Inferior parietal cortex (tissue), 1 donor: ENCODE measurements at regions not wholly inside any gene's neighbourhood (a gene's known extent, or its start where the extent isn't known, plus 50 kb on each side); places are given as distances from the start of the nearest gene placed in this dataset.

ENCODE experiments used
- DNase-seq: peaks from one replicate; pipeline ENCODE4 v3.0.0-alpha.2; 2016; ENCODE audit errors: extremely low spot score

DNA sequence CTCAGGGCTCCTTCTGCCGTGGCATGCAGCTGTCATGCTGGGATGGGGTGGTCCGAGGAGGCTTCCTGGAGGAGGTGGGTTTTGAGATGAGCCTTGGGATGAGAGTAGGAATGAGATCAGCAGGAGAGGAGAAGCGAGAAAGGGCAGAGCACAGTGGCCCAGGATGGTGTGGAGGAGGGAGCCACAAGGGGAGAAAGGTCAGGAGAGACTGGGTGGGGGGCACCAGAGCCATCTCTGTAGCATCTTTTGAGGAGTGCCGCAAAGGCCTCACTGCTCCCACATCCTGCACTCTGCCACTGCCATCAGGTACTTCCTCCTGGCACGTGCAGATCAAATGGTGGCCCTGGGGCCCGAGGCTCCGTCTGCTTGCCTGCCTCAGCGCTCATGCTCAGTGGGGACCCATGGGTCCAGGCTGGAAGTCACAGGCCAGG, 150.2 kb downstream of the MACROH2A1 start:
- no peak for DNase-seq

DNA sequence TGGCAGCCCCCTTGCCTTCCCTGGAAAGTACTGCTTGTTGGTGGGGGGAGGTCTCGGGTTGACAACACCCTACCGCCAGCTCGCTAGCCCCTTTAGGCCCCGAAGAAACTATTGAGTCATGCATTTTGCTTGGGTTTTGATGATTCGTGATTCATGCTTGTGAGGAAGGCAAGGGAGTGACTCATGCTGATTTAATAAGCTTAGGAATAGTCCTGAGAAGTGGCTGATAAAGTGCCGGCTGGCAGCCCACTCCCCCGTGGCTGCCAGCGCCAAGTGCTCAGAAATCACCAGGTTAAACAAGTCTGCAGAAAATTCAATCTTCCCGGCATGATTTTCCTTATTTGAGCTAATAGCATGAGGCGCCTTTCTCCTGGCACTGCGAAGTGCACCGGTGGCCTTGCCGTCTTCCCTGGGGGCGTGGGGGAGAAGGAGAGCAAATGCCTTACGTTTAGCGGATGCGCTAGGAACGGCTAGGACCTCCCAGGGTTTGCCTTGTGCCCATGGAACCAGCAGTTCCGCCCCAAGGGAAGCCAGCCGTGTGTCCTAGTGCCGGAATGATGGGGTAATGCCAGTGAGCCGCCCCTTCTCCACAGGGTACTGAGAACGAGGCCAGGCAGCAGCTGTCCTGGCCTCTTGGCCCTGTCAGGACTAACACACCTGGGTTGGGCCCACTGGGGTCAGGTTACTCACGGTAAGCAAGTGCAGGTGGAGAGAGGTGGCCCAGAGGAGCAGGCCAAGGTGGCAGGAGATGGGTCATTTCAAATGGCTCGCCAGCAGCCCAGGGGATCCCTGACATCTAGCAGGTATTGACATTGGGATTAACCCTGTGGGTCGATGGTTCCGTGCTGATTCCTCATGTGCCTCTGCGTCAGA, 151.9 kb downstream of the MACROH2A1 start:
- DNase-seq = peak; percentile 40

DNA sequence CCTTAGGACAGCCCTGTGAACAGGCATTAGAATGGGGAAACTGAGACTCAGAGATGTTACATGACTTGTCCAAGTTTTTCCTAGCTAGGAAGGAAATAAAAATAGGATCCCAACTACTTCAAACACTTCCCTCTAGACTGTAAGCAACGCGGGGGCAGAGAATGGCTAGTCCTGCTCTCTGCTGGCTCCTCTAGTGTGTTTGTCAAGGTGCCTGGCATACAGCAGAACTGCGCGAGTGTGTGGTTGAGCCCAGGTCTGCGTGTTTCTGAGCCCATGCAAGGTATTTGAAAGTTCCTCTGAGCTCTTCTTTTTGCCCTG, 152.5 kb downstream of the MACROH2A1 start:
- DNase-seq = no peak

DNA sequence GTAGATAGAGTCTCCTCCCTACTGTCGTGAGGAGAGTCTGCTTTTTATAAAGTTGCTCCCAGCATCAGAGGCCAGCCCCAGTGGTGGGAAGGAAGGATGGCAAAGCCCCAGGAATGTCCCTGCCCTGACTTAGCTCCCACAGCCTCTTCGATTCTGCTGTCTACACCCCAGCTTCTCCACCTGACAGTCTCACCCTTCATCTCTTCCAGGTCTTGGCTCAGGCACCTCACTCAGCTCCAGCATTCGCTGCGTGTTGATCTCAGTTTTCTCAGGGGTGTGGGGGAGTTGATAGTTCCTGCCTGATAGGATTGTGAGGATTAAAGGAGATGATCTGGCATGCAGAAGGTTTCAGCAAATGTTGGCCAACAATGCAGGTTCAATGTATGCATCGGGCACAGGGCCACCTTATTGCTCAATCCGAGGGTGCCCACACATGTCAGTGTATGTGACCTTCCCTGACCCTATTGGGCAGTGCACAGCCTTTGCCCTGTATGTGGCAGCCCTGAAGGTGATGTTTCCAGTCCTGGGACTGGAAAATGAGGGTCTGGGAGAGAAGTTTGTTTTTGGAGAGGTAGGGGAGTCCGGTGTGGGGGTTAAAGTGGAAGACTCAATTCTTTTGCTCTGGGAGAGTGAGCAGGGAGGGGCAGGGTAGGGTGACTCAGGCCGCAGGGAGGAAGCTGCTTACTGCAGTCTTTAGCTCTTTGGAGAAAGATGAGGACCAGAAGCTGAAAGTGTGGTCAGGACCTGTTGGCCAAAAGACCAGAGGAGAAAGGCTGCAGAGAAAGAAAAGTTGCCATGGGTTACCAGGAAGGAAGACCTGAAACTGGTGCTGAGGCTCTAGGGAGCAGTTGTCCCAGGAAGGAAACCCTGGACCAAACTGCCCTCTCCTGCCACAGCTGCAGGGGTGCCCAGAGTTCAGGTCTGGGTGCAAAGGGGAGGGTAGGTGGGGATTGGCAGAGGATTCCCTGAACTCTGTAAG, 153.2 kb downstream of the MACROH2A1 start:
- DNase-seq = no peak

DNA sequence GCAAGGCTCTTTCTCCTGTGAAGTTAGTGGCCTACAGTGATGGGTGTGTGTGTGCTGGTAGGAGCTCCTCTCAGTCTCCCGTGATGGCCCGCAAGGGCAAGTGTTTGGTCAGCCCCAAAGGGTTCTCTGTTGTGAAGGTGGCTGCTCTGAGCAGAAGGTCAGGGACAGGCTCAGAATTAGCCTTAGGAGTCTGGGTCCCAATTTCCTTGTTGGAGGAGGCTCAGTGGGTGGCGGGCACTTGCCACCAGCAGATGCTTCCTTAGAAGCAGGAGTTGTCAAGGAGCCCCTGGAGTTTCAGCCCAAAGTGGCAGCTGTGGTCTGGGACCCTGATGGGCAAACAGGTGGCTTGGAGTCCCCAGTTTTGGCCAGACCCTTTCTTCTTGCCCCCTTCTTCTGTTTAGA, 154.4 kb downstream of the MACROH2A1 start:
- no peak for DNase-seq

DNA sequence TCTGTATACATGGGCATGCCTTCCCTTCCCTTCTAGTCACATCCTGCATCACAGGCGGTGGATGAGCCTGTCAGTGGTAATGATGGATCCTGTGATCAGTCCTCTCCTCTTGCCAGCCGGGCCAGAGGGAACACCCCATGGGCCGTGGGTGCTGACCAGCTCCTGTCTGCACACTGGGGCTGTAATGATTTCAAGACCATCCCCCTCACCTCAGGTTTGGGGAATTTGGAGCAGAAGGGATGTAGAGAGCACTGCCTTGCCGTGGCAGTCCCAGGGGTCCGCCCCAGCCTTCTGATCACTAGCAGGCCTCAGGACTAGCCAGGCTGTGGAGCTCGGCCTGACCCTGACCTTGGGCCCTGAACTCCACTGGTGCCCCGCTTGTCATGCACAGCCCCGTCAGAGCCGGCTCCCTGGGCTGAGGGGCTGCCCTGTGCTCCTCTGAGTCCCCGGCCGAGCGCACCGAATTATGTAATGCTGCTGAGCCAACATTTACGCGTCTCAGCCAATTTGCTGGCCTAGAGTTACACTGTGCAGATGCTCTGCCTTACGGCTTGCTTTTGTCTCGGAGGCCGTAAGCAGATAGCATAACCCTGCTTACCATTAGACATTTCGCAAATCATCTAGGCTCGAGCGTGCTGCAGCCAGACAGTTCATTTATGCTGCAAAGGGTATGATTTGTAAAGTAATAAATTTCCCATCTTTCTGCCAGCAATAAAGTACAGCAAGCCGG, 155.3 kb downstream of the MACROH2A1 start:
- no peak for DNase-seq

DNA sequence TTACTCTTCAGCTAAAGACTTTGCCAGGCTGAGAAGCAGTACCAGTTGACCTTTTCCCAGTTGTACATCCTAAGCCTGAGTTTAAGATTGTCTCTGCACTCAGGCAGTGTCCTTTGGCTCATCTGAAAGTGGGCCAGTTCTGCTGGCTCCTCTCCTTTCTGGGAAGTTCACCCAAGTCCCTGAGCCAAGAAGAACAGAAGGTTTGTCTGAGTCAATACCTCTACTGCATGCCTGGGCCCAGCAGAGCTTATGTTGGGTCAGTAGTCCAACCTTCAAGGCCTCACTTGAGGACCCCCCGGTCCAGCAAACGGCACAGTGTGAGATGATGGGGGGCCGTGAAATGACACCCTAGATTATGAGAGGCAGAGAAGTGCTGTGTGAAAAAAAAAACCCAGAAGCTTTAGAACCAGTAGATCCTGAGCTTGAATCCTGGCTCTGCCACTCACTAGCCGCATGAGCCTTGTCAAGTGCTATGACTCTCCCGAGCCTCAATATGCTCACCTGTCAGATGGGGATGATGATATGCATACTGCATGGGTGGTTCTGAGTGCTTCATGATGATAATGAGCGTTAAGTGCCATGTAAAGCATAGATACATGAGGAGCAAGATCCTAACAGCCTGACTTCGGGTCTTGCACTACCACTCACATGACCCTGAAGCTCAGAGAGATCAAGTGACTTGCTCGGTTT, 156.0 kb downstream of the MACROH2A1 start:
- peak; percentile 35 for DNase-seq

DNA sequence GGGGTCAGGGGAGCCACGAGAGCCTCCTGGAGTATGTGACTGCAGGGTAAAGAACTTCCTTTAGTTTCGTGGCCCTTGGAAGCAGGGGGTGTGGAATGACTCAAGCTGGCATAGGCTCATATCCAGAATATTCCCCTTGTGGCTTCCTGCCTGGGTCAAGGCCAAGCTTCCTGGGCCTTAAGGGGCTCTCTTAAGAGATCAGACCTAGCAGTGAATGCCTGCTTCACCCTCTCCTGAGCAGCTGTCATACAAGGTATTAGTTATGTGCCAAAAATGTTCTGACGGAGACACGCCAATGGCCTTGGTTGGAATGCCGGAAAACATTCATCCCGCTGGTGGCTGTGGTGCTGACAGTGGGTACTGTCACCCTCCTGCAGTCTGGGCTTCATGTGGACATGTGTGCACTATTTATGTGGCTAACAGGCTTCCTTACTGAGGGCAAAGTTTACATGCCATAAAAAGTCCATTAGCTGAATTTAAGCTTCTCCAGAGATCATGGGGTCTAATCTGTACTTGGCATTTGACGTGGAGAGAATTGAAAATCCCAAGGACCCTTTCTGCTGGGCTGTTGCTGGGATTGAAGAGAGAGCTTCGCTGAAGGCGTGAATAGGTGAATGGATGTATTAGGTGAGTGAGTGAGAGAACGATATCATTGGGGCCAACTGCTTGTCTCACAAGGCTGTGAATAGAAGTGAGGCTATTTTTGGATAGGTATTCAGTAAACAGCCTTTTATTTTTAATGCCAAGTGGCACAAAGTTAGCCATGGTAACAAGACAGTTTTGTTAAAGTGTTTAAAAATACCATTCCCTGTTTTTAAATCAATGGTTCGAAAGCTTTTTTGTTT, 156.8 kb downstream of the MACROH2A1 start:
- DNase-seq = no peak

DNA sequence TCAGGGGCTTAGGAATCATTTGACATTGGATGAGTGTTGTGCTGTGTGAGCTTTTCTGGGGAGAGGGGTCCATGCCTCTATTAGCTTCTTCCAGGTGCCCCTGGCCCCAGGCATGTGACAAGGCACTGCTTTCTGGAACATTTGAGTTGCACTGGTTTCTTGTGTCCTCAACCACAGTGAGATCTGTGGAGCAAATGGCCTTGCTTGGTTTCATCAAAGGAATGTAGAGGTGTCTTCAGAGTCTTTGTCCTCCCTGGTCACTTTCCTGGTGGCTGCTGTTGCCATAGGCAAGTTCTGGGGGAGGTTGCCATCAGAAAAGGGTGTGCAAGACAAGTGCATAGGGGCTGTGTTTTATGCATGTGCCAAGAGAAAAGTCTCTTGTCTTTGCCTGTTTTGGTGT, 157.5 kb downstream of the MACROH2A1 start:
- DNase-seq = no peak

DNA sequence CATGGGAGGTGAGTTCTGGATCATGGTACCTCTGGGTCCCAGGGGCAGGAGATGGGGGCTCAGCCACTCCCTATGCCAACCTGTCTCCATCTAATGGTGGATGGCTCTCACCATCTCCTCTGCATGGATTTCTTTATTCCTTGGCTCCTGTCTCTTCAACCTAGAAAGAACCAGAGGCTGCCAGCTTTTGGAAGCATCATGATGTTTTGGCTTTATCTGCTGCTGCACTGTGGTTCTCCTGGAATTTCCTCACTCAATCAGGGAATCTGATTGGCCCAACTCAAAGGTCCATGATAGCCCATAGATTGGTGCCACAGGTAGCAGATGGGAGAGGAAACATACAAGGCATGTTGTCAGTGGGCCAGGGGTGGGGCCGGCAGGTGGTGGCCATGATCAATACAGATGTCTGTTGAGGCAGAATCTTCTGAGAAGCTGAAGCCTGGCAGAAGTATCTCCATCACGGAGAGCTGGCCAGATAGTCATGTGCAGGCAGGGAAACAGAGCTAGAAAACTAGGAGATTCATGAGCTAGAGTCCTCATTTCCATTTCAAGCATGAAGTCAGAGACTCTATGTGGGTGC, 158.2 kb downstream of the MACROH2A1 start:
- no peak for DNase-seq

DNA sequence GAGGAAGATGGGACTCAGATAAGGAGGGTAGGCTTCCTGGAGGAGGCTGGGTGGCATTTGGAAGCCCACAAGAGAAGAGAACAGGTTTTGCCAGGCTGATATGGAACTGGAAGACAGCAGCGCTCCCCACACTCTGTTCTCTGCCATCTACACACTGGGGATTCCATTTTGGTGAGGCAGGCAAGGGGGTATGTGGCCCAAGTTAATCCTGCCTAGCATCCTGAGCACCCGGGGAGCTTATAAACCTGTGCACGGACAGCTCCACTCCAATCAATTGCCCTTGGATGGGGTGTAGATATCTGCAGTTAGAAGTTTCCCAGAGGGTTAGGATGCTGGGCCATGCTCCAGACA, 158.8 kb downstream of the MACROH2A1 start:
- no peak for DNase-seq

DNA sequence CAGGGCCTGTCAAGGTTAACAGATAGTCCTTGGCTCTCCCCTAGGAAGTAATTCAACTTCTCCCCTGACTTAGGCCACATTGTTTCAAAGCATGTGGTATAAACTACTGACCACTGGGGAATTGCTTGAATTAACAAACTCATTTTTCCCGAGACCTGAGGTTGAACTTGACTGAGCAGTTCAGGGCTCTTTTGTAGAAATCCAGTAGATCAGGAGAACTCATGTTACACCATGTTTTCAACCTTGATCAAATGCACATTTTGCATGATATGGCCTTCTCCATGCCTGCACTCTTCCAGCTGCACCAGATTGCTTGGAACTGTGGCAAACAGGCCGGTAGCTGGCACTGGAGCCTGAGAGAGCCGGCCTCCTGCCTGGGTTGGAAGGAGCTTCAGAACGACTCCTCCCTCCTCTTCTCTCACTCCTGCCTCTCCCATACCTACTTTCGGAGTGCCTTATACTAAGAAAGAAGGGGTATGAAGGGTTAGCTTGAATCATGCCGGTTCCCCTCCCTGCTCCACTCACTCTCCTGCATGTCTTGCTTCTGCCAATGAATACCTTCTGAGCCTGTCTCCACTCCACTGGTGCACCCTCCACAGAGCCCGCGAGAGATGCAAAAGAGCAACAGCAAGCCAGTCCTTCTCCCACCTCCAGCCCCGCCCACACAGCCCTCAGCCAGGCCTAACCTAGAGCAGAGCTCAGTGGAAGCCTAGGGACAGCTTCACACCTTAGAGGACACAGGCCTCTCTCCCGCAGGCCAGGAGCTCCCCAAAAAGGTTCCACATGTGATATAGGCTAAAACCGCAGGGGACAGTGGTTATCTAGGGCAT, 159.4 kb downstream of the MACROH2A1 start:
- DNase-seq = no peak

DNA sequence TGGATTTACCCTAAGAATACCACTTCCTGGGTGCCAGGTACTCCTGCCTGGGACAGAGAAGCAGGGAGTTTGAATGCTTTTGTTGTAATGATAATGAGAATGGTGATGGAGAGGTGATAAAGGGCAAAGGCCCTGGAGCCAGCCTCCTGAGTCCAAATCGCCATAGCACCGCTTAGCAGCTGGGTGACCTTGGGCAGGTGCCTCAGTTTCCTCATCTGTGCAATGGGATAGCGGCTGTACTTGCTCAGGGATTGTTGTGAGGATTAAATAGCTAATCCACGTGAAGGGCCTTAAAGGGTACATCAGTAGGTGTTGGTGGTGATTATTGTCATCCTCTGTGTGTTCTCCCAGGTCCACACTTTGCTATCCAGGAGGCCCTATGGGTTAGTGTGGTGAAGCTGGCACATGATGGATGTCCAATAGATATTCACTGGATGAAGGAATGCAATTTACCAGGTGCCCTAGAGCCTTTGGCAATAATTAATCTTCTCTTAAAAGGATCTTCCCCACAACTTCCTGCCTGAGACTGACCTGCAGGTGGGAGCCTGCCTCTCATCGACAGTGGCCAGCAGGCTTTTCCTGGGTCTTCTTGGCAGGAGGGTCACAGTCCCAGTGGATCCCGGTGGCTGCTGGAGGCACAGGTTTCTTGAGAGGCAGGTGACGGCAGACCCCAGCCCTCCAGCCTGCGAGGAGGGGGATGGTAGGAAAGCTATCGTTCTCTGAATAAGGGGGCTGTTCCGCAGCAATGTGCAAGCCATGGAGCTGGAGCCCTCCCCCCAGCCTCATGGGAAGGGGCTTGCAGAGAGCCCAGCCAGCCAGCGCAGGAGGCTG, 160.2 kb downstream of the MACROH2A1 start:
- no peak for DNase-seq

DNA sequence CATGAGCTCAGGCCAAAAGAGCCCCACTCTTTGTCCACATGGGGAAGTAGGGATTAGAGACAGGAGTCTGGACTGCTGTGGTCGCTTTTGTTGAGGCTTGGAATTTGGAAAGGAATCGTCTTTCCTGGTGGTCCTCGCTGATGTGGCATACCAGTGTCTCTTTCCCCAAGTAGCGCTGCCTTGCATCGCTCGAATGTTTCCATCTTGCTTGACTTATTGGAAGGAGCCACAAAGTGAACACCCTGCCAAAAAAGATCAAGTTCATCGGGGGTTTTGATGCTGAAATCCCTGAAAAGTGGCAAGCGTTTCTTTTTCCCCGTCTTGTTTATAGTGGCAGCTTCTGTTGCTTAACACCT, 161.3 kb downstream of the MACROH2A1 start:
- DNase-seq = no peak

DNA sequence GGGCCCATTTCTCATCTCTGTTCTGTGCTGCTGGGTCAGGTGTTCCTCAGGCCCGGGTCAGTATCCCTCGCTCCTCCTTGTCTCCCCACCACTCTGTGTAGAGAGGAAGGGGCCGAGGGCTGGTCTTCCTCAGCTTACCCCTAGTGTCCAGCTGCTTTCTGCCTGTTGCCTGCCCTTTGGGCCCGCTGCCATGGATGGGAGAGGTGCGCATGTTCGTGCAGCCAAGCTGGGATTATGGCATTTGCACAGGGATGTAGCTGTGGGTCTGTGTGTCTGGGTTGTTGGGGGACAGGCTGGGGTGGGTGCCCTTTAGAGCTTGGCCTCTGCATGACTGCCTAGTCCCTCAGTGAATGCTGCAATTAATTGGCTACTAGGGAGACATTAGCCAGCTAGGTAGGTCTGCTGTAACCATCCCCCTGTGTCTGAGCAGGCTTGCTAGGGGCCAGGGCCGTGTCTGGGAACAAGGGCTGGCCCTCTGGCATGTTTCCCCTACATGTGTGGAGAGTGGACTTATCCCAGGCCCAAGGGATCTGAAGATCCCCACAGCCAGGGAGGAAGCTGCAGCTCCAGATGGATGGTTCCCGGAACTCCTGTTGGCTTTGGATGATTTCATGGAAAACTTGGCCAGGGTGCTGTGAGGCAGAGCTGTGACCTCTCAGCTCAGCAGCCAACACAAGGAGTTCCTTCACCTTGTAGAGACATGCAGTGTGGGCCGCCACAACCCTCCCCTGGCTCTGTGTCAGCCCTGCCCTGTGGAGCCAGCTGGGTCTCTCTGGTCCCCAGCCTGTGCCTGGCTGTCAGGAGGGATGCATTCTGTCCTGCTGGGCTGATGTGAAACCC, 161.9 kb downstream of the MACROH2A1 start:
- DNase-seq = no peak

DNA sequence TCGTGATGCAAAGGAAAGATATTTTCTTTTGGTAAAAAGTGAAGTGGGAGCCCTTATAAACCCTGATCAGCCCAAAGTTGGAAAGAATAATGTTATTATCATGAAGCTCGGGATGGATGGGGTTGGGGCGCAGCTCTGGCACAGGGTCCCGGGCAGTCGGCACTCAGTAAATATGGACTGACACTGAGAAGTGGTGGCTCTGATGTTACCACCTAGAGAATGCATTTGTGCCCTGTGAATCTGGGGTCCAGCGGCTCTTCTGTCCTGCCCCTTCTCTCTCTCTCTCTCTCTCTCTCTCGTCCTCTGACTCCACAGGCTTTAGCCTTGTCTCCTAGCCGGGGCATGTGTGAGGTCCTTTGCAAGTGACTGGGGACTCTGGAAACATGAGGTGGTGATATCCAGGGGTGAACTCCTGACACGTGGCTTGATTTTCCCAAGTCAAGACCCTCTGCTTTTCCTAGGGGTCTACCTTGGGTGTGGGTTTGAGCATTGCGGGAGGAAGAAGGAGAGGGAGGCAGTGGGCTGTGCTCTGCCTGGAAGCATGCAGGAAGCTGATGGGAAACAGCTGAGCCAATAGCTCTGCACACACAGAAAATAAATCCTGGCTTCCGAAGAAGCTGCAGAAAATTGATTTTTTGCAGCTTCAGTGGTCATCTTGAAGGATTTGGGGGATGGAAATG, 162.7 kb downstream of the MACROH2A1 start:
- DNase-seq = no peak
